SK-N-SH (cell line): ENCODE measurements at regions not wholly inside any gene's neighbourhood (a gene's known extent, or its start where the extent isn't known, plus 50 kb on each side); places are given as distances from the start of the nearest gene placed in this dataset.

Experiments
- CTCF ChIA-PET: fragments of 300-600, 350-600 bp; formaldehyde crosslinking; extraction: SDS; loops from one replicate; lab custom pipeline; 2021; lab: Yijun Ruan, JAX
- POLR2A ChIA-PET: fragments of 350-600 bp; sonication (Branson Sonifier 250); formaldehyde crosslinking; extraction: SDS; loops from one replicate; lab custom pipeline; 2020; ENCODE audit warnings: antibody characterized with exemption, inconsistent platforms; lab: Yijun Ruan, JAX
- DNase-seq: peaks from one replicate; pipeline ENCODE4 v3.0.0; 2012
- H2AFZ ChIP-seq: fragments of 200-600 bp; sonication (generic); 2 replicates; pipeline ENCODE4 v1.8.1; 2016; ENCODE audit warnings: antibody characterized with exemption, mild to moderate bottlenecking, low read depth
- H3F3A ChIP-seq: fragments of 200-600 bp; sonication (generic); replicated peaks from 2 replicates; pipeline ENCODE3; 2016; ENCODE audit warnings: antibody characterized with exemption, mild to moderate bottlenecking; ENCODE audit not compliant: insufficient read depth
- H3K27ac ChIP-seq, 2 experiments: fragments of 200-500 bp in 1 of 2; fragments of 200-600 bp in 1 of 2; sonication (Bioruptor generic) in 1 of 2; sonication (generic), shearing (Covaris generic) in 1 of 2; 2 replicates each; pipeline versions ENCODE4 v1.5.1 to v1.6.1; 2014 to 2016; ENCODE audit warnings: low read depth in 2 of 2, inconsistent platforms in 1 of 2, low read length in 1 of 2, mild to moderate bottlenecking in 1 of 2, mixed read lengths in 1 of 2
- H3K27me3 ChIP-seq: fragments of 200-600 bp; sonication (generic), shearing (Covaris generic); 2 replicates; pipeline ENCODE4 v1.6.1; 2016; ENCODE audit warnings: mixed run types; ENCODE audit not compliant: insufficient read depth
- H3K36me3 ChIP-seq, 2 experiments: fragments of 200-500 bp in 1 of 2; fragments of 200-600 bp in 1 of 2; sonication (Bioruptor generic) in 1 of 2; sonication (generic) in 1 of 2; replicated peaks in 1 of 2; 2 replicates each; pipeline versions ENCODE3 to v1.5.1; 2014 to 2016; ENCODE audit warnings: low read length in 1 of 2, mild to moderate bottlenecking in 1 of 2; ENCODE audit not compliant: insufficient read depth in 2 of 2, control insufficient read depth in 1 of 2
- H3K4me1 ChIP-seq, 2 experiments: fragments of 200-500 bp in 1 of 2; fragments of 200-600 bp in 1 of 2; sonication (Bioruptor generic) in 1 of 2; sonication (generic), shearing (Covaris generic) in 1 of 2; 2 replicates each; pipeline versions ENCODE4 v1.5.1 to v1.6.1; 2014 to 2016; ENCODE audit warnings: low read depth in 1 of 2, low read length in 1 of 2, mixed run types in 1 of 2; ENCODE audit not compliant: insufficient read depth in 2 of 2, control insufficient read depth in 1 of 2
- H3K4me2 ChIP-seq: fragments of 200-600 bp; sonication (generic), shearing (Covaris generic); 2 replicates; pipeline ENCODE4 v1.6.1; 2017; ENCODE audit warnings: mixed run types
- H3K4me3 ChIP-seq, 2 experiments: fragments of 200-500 bp in 1 of 2; fragments of 200-600 bp in 1 of 2; sonication (Bioruptor generic) in 1 of 2; sonication (generic), shearing (Covaris generic) in 1 of 2; 2 replicates each; pipeline versions ENCODE4 v1.5.1 to v1.8.1; 2014 to 2016; ENCODE audit warnings: low read depth in 2 of 2, inconsistent platforms in 1 of 2, low read length in 1 of 2, mild to moderate bottlenecking in 1 of 2, mixed read lengths in 1 of 2, moderate library complexity in 1 of 2
- H3K79me2 ChIP-seq: fragments of 200-600 bp; sonication (generic); 2 replicates; pipeline ENCODE4 v1.8.1; 2017; ENCODE audit warnings: mild to moderate bottlenecking; ENCODE audit not compliant: insufficient read depth
- H3K9ac ChIP-seq: fragments of 200-600 bp; sonication (generic); 2 replicates; pipeline ENCODE4 v1.6.1; 2017; ENCODE audit warnings: mixed run types
- H3K9me2 ChIP-seq: fragments of 200-600 bp; sonication (generic); 2 replicates; pipeline ENCODE4 v1.6.1; 2017; ENCODE audit warnings: mixed run types
- H3K9me3 ChIP-seq: fragments of 200-600 bp; sonication (generic); 2 replicates; pipeline ENCODE4 v1.6.1; 2017; ENCODE audit warnings: mixed run types, mild to moderate bottlenecking, moderate library complexity
- H4K20me1 ChIP-seq: fragments of 200-600 bp; sonication (generic); 2 replicates; pipeline ENCODE4 v1.6.1; 2017; ENCODE audit warnings: mild to moderate bottlenecking, mixed run types; ENCODE audit not compliant: insufficient read depth
- CHD2 ChIP-seq: fragments of 150-350 bp; IDR thresholded peaks from 2 replicates; pipeline ENCODE4 v1.6.1; 2018; ENCODE audit warnings: low read length; ENCODE audit not compliant: partially characterized antibody
- ELF1 ChIP-seq: IDR thresholded peaks from 2 replicates; pipeline ENCODE4 v1.4.0; 2012
- EP300 ChIP-seq, 2 experiments: IDR thresholded peaks; 2 replicates each; pipeline versions ENCODE4 v1.4.0 to v1.6.1; 2012; ENCODE audit warnings: borderline replicate concordance in 1 of 2, low read depth in 1 of 2, low read length in 1 of 2
- FOXJ3 ChIP-seq: sonication (generic); formaldehyde crosslinking; IDR thresholded peaks from 2 replicates; pipeline ENCODE4 v1.5.1; 2020; ENCODE audit warnings: mild to moderate bottlenecking, missing genetic modification reagents
- FOXM1 ChIP-seq: IDR thresholded peaks from 2 replicates; pipeline ENCODE4 v1.4.0; 2012; ENCODE audit warnings: low read depth, mild to moderate bottlenecking
- IRF3 ChIP-seq: fragments of 150-350 bp; IDR thresholded peaks from 2 replicates; pipeline ENCODE4 v1.6.1; 2016; ENCODE audit warnings: mild to moderate bottlenecking, low read depth, low read length
- MAX ChIP-seq: IDR thresholded peaks from 2 replicates; pipeline ENCODE4 v1.4.0; 2012; ENCODE audit warnings: low read depth
- MXI1 ChIP-seq: IDR thresholded peaks from 2 replicates; pipeline ENCODE4 v1.6.1; 2012; ENCODE audit warnings: mild to moderate bottlenecking, low read depth, low read length, improper control_type of control experiment
- PBX3 ChIP-seq: IDR thresholded peaks from 2 replicates; pipeline ENCODE4; 2012
- POLR2AphosphoS5 ChIP-seq: IDR thresholded peaks from 2 replicates; pipeline ENCODE4 v1.6.1; 2012; ENCODE audit warnings: low read depth, low read length
- RCOR1 ChIP-seq: fragments of 150-350 bp; IDR thresholded peaks from 2 replicates; pipeline ENCODE4 v1.6.1; 2017; ENCODE audit warnings: antibody characterized with exemption, low read length
- SIN3A ChIP-seq: IDR thresholded peaks from 2 replicates; pipeline ENCODE4 v1.6.1; 2012; ENCODE audit warnings: low read depth, mild to moderate bottlenecking, low read length, moderate library complexity, borderline replicate concordance
- SMC3 ChIP-seq: IDR thresholded peaks from 2 replicates; pipeline ENCODE4 v1.6.1; 2012; ENCODE audit warnings: low read depth, low read length, improper control_type of control experiment
- TEAD4 ChIP-seq: IDR thresholded peaks from 2 replicates; pipeline ENCODE4 v1.4.0; 2012; ENCODE audit warnings: mild to moderate bottlenecking, borderline replicate concordance; ENCODE audit not compliant: insufficient read depth
- USF1 ChIP-seq: IDR thresholded peaks from 2 replicates; pipeline ENCODE4 v1.4.0; 2012; ENCODE audit warnings: low read depth, borderline replicate concordance
- USF2 ChIP-seq: fragments of 150-350 bp; IDR thresholded peaks from 2 replicates; pipeline ENCODE4 v1.6.1; 2017; ENCODE audit warnings: antibody characterized with exemption, low read length, low read depth, borderline replicate concordance
- ZBTB33 ChIP-seq: IDR thresholded peaks from 2 replicates; pipeline ENCODE4 v1.4.0; 2012; ENCODE audit warnings: low read depth, borderline replicate concordance
- WGBS: methylation state at CpG from one replicate; pipeline ENCODE4 v1.1.6; 2017; ENCODE audit warnings: low lambda C conversion rate; 5-methylcytosine and 5-hydroxymethylcytosine counted together

- no peaks in the 10 kb centered on the region for H3K36me3 ChIP-seq
- POLR2A ChIA-PET = no interaction called here
- TF ChIP-seq IRF3 = no peak
- TF ChIP-seq, all 33 proteins: peak for 0
- no peak for DNase-seq
- Histone ChIP-seq H3K4me3 (no peak overlapping the region), H3K4me2 (no peak overlapping the region), H3K27me3 (no peaks in the 10 kb centered on the region), H3F3A (no peaks in the 10 kb centered on the region), H4K20me1 (no peaks in the 10 kb centered on the region), H2AFZ (no peak overlapping the region), H3K9ac (no peak overlapping the region), H3K27ac (no peak overlapping the region), H3K9me3 (no peaks in the 10 kb centered on the region), H3K9me2 (no peaks in the 10 kb centered on the region), H3K4me1 (no peaks in the 10 kb centered on the region; a peak in 1 of 4 replicates), H3K79me2 (no peaks in the 10 kb centered on the region)
- WGBS = 25% methylated on average over 2 of the region's 2 CpGs
- CTCF ChIA-PET = interaction anchor here (1.6 kb wide), 1 partner anchor 13 kb away, joined by 4 read pairs; no protein-coding TSS in a partner anchor
Observed at GRCh38 chr18:39863916-39864315, 2091.1 kb upstream of the PIK3C3 start.

- Histone ChIP-seq H3K79me2 (no peaks in the 10 kb centered on the region), H3K27ac (no peak overlapping the region), H3K4me3 (no peak overlapping the region), H3K4me2 (no peak overlapping the region), H3K9me3 (no peaks in the 10 kb centered on the region), H3K36me3 (no peaks in the 10 kb centered on the region), H3K9me2 (no peaks in the 10 kb centered on the region), H3K4me1 (no peaks in the 10 kb centered on the region; a peak in 1 of 4 replicates), H3F3A (no peaks in the 10 kb centered on the region), H2AFZ (no peak overlapping the region), H3K27me3 (no peaks in the 10 kb centered on the region), H4K20me1 (no peaks in the 10 kb centered on the region), H3K9ac (no peak overlapping the region)
- no peak for DNase-seq
- ChIA-PET CTCF (no interaction called here), POLR2A (no interaction called here)
- 44% methylated on average over 2 of the region's 2 CpGs for WGBS
- TF ChIP-seq PBX3 = no peak
- no peak for TF ChIP-seq POLR2AphosphoS5
- no peak for TF ChIP-seq SMC3
- TF ChIP-seq EP300 (IDR thresholded peaks at IDR 0.05; ENCODE audit: borderline replicate concordance in 1 of 2, low read depth in 1 of 2, low read length in 1 of 2) = no peak
- TF ChIP-seq FOXM1 = no peak
- TF ChIP-seq USF1 = no peak
- TF ChIP-seq MAX = no peak
- no peak for TF ChIP-seq SIN3A
- no peak for TF ChIP-seq CHD2
- TF ChIP-seq TEAD4 = no peak
- no peak for TF ChIP-seq MXI1
- TF ChIP-seq ZBTB33 = no peak
- no peak for TF ChIP-seq FOXJ3 (CRISPR knock-in tag)
- no peak for TF ChIP-seq USF2
- TF ChIP-seq RCOR1 = no peak
- no peak for TF ChIP-seq IRF3
- TF ChIP-seq ELF1 = no peak
Observed at GRCh38 chr18:39862341-39862740, 2092.7 kb upstream of the PIK3C3 start.
